NCI-H460 (cell line): ENCODE measurements at regions not wholly inside any gene's neighbourhood (a gene's known extent, or its start where the extent isn't known, plus 50 kb on each side); places are given as distances from the start of the nearest gene placed in this dataset.
"Not testable (repeated sequence)": the region's sequence is repeated elsewhere in the genome, so short reads cannot be mapped to it uniquely, and the experiment has no call there.

Experiments used
- DNase-seq: peaks from one replicate; pipeline ENCODE4 v3.0.0-alpha.2; 2016; ENCODE audit warnings: low read depth; ENCODE audit errors: extremely low read depth

DNA sequence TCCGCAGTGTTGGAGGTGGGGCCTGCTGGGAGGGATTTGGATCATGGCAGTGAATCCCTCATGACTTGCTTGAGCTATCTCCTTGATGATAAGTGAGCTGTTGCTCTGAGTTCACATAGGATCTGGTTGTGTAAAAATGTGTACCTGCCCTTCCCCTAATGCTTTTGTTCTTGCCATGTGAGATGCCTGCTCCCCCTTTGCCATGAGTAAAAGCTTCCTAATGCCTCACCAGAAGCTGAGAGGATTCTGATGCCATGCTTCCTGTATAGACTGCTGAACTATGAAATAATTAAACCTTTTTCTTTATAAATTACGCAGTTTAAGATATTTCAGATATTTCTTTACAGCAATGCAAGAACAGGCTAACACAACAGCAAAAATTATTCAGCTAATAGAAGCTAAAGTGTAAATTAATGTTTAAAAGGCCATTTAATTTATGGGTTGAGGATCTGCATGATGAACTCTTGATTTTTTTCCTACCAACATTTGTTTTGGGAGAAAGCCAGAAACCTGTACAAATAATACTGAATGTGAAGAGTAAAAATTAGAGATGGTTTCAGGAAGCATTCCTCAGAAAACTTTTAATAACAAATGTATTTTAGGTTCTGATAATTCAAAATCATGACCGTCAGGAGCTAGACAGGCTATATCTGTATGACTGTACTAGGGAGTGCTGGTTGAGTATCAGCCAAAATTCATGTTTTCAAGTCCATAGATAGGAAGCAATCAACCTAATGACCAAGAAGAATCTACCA is 177.5 kb upstream of the GRIA4 start:
- DNase-seq: no peak

DNA sequence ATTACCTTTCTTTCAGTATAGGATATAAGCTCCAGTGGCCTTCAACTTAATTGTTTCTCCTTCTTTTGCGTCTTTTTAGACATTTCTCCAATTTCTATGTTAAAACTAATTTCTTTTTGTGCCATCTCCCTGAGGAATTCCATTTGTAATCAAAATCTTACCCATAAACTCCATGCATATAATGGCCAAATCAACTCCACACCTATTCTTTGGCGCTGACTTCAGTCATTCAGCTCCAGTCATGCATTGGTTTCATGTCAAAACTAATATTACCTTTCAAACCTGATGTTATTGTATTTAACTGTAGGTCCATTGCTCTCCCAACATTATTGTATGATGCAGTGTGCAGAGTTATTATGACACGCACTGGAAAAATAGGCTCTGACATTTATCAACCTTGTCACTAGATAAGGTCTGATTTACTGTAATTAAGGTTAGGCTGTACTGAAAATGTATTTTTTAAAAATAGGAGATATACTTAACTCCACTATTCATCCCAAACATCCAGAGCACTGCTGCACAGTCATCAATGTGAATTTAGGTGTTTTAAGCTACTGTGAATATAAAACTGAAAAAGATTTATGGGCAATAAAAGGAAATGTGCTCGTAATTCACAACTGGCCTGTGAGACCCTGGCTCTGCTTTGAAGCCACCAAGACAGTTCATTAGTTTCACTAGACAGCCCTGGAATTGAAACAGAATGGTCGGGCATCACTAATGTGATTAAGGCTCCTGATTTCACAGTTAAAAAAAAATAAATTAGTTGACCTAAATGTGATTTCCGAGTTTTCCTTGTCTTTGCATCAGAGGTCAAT is 180.6 kb upstream of the GRIA4 start:
- DNase-seq: no peak

DNA sequence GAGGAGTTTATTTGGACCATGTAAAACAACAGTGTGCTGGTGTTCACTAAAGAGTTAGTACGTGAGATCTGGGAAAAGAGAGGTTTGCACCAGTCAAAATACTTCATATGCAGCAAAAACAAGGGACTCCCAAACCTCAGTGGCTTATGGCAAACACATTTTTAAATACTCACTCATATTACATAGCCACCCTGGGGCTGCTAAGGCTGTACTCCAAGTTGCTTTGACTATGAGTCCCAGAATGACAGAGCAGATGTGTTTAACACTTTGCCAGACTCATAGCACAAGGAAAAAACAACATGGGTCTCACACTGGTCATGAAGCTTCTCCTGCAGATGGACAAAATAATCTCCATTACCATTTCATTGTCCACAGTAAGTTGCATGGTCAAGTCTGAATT is 202.8 kb upstream of the GRIA4 start:
- DNase-seq: no peak

DNA sequence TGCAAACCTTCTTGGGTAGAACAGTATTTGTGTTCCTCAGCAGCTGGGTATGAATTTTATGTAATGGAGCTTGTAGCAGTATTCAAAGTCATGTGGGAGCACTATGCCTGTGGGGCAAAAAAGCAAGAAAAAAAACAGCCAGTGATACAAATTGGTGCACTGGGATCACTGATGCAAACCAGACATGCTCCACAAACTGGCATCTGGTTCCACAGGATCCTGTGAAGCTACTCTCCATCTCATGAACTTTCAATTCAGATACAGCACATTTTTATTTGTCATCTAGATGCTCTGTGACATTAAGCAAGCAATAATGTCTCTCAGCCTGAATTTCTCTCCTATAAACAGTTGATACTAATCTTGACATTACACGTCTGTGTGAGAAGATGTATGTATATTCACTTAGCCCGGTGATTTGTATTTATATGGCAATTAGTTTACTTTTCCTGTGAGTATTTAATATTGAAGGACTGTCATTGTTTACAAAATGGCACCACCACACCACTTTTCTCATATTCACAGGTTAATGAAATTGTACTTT is 208.5 kb upstream of the GRIA4 start:
- DNase-seq: no peak

DNA sequence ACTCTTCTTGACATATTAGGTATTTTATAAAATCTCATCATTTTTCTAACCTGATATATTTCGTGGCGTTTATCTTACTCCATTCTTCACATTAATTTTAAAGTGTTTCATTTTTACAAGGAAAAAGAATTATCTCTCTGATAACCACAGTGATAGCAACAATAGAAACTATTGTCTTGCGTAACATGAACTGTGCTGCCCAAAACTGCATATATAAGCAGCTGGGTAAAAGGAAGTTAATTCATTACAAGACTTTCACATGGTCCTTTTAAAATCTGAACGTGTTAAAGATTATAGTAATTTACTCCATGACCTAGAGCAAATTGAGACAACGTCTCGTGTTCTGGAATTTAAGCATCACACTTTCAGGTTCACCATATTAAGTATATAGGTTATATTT is 210.4 kb upstream of the GRIA4 start:
- no peak for DNase-seq

DNA sequence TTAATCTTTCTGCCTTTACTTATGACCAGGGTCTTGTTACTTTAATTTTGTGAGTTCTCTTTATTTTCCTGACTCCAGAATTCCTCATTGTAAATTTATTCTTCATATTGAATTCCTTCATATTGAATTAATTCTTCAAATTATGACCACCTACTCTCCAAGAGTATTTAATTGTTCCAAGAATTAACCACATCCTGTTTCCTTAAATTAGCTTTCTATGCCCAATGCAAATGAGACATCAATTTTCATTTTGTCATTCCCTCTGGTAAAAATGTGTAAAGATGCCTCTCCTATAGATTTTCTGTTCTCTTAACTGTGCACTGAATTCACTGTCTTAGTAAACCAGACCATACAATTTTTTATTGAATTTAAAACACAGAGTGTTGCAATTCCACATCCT is 211.2 kb upstream of the GRIA4 start:
- DNase-seq: no peak

DNA sequence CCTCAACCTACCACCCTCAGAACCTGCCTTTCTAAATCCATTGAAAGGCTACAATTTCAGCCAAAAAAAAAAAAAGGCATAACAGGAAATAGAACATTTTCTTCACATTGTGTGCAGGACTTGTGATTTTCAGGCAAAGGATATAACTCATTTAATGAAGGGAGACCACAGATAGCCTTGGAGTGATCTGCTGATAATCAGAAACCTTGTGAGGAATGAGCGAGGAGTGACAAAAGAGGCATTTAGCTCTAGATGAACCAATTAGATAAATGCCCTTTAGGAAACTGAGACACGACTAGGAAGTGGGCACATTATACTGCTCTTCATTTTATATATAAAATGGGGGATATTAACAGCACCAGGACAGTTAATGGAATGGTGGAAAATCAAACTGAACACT is 216.5 kb upstream of the GRIA4 start:
- no peak for DNase-seq

DNA sequence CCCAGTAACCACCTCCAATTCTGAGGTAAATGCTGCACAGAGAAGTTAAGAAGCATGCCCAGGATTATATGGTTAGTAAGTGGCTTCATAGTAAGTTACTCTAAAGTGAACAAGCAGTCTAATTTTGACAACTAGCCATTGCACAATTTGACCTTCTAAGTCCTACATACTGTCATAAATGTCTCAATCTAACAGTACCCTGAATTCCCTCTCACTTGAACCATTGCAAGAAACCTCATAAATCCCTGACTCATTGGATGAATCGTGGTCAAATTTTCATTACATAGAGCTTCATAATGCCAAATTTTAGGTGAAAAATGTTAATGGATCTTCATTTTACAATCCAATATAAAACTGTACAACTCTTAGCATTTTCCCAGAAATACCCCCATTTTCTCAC is 217.3 kb upstream of the GRIA4 start:
- no peak for DNase-seq

DNA sequence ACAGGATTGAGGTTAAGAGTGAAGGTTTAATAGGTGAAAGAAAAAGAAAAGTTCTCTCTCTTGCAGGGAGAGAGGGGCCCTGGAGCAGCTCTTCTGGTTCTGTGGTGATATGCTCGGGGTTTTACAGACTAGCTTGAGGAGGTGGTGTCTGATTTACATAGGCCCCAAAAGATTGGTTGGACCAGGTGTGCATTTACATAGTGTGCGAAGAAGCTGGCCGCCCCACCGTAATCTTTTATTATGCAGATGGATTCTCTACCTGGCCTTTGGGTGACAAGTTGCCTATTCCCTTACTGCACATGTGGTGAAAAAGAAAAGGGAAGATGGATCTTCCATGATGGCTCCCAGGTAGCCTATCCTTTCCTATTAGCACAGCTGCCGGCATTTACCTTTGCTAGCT is 219.9 kb upstream of the GRIA4 start:
- no peak for DNase-seq

DNA sequence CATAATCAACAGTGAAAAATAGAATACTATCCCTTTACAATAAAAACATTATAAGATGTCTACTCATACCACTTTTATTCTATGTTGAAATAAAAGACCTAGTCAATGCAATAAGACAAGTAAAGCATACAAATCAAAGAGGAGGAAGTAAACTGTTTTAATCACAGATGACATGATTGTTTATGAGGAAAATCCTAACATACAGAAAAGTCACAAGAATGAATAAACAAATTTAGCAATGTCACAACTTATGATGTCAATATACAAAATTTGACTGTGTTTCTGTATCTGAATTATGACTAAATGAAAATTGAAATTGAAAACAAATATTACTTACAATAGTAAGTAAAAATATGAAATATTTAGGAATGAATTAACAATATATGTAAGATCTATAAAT is 221.9 kb upstream of the GRIA4 start:
- DNase-seq: no peak

DNA sequence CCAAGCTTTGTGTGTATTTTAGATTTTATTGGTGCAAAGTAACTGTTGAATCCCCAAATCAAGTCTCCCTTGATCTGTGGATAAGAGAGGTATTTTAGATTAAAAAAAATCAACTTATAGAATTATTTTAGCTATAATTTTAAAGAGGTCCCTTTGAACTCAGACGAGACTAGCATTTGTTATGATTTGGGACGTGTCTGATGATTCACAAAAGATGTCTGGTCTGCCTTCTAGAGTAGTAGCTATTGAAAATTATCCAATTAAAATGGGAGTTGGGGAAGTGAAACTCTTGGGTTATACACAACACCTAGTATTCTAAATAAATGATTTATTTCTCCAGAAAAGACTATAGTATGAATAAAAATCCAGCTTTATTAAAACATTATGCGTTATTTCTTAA is 227.9 kb upstream of the GRIA4 start:
- DNase-seq: no peak

DNA sequence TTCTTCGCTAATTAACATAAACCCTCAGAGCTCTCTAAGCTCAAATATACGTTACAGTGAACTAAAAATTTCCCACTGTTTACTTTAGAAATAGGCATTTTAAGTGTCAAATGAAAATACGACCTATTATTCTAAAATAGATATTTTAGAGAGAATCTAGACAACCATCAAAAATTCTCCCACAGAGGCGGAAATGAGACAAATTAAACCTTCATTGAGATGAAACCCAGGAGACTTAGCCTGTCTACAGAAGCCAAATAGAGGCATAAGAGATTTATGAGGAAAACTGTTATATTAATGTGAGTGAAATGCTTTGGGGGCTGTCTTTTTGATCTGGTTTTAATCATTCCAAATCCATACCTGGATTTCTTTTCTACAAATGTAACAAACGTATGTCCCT is 232.0 kb upstream of the GRIA4 start:
- DNase-seq: no peak

DNA sequence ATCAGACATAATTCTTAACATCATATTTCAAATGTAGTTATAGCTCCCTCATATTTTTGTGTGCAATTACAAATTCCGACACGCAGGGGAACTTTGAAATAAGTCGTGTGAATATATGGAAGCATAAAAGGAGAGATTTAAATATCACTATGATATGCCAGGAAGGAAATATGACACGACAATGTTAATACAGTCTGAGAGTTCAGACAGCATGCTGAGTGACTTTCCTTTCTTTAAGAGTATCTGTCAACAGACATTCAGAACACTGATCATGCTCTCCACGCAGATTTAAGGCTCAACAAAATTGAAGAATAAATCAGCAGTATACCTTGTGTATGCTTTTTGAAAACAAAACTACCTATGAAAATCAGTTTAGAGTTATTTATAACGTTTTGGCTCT is 232.6 kb upstream of the CARD18 start:
- no peak for DNase-seq

DNA sequence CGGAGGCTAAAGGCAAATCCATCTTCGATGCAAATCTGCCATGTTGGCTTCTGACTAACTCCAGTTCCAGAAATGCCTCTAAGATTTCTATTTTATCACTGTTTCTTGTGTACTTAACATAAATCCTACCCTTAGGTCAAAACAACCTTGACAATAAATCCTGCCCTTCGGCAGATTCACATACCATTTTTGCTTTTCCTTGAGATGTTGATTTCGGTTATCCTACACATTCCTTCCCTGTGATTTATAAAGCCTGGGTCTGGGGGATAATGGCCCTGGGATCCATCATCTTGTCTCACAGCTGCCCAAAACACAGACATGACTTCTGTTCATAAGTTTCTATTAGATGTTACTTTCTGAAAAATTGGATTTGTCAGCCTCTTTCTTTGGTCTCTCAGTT is 231.7 kb upstream of the CARD18 start:
- DNase-seq: no peak

DNA sequence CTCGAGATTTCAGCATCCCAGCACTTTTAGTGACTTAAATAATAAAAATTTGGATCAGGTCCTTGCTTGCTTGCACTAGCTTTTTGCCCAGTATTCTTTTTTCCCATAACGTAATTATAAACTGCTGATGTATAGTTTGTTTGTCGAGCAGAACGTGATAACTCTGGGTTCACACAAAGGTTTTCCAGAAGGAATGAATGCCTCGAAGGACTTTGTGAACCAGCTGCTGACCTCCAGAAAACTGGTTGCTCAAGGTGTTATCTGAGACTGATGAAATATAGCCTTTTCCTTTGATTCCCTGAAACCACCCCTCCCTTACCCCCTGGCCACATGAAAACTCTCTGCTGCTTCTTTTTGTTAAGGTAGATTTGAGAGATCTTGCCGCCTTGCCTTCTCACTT is 229.1 kb upstream of the CARD18 start:
- no peak for DNase-seq

DNA sequence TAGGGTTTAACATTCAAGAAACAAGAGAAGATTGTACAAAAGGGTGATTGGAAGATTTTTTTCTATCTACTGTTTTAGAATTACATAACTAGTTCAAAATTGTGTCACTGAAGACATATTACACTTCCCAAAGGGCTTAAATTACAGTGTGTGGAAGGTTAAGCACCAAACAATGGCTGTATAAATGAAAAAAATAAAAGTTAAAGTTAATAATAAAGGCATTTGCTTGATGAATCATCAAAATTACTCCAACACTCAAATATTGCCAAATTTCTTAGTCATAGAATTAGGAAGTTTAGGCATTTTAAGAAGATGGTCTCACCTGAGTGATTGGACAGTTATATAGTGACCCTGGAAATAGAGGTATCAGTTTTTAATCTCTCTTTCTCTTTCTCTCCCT is 227.6 kb upstream of the CARD18 start:
- no peak for DNase-seq

DNA sequence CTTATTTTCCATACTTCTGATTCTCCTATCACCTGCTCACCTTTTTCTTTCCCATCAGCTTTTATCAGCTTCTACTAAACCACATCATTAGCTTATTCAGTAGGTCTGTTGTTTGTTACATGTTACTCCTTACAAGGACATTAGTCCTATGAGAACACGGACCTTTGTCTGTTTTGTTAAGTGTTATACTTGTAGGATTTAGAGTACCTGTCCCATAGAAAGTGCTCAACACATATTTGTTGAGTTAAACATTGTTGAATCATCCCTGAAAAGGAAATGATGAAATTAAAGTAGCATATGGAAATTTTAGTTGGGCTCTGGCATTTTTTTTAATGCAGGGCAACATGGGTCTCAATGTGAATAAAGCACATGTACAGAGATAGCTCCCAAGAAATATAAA is 222.1 kb upstream of the CARD18 start:
- no peak for DNase-seq

DNA sequence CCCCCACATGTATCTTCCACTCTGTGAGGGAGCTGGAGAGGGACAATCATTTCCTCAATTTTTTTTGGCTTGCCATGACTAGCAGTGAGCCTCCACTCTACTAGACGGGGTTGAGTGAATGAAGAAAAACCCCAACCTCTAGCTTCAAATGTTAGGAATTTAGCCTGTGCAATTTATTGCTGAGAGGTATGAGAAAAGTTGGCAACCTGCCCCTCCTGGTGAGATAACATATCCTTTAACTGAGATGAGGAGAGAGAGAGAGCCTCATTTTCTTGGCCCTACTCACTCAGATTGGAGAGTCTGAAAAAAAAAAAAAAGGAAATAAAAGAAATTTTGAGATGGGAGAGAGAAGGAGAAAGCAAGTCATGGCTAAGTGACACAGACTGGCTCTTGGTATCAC is 218.2 kb upstream of the CARD18 start:
- DNase-seq: no peak

DNA sequence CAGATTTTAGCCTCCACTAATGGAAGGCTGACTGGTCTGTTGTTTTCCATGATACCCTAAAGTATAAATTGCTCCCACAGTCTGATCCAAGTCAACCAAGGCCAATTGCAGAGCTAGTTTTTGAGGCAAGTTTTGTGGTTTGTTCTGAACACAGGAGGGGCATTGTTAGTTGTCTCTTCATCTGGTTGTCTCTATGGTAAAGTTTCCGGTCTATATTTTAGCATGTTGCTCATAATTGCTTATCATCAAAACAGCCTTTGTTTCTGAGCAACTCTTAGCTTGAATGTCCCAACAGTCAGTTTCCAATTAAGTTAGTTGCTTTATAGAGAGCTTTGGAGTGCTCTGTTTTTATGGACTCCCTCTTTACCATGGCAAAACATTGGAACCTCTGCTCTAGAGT is 217.6 kb upstream of the CARD18 start:
- no peak for DNase-seq

DNA sequence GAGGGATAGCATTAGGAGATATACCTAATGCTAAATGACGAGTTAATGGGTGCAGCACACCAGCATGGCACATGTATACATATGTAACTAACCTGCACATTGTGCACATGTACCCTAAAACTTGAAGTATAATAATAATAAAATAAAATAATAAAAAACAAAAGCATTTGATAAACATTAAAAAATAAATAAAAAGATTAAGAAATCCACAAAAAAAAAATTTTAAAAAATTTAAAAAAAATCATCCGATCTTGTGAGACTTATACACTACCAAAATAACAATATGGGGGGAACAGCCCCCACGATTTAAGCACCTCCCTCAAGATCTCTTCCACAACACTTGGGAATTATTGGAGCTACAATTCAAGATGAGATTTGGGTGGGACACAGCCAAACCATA is 210.3 kb upstream of the CARD18 start:
- DNase-seq: not testable (repeated sequence)

DNA sequence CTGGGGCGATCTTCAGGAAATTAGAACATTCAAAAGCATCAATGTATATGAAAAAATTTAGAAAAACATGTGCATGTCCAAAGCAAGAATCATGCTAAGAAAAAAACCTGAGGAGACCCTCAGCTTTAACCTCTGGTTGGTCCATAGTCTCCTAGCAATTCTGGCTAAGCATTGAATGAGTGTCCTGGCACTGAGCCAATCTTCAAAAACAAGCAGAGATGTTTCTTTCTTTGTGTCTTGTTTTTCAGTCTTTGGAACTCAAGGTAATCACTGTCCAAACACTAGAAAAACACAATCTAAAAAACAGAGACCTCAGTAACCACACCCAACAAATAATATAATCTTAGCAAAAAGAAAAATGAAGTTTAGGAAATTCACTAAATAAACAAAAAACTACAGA is 205.4 kb upstream of the CARD18 start:
- DNase-seq: no peak

DNA sequence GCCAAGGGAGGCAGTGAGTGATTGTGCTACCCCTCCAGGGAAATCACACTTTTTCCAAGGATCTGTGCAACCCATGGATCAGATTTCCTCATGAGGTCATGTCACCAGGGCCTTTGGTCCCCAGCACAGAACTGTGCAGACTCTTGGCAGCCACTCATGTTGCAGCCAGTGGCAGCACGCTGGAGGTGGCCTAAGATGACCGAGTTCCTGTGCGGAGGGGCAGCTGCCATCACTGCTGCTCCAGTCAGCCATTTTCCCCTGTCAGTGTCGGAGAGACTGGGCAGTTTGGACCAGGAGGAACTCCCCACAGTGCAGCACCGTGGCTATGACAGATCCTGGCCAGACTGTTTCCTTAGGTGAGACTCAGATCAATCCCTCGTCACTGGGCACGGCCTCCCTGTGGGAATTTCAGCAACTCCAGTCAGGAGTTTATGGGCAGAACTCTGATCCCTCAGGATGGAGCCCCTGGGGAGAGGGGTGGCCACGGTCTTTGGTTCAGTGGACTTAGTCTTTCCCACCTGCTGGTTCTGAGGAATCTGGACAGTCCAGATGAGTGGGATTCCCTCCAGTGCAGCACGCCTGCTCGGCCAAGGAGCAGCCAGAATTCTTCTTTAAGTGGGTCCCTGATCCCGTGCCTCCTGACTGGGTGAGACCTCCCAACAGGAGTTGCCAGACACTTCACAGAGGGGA is 194.6 kb upstream of the CARD18 start:
- DNase-seq: no peak
